ENCODE measurements at regions not wholly inside any gene's neighbourhood (a gene's known extent, or its start where the extent isn't known, plus 50 kb on each side); places are given as distances from the start of the nearest gene placed in this dataset.

DNA sequence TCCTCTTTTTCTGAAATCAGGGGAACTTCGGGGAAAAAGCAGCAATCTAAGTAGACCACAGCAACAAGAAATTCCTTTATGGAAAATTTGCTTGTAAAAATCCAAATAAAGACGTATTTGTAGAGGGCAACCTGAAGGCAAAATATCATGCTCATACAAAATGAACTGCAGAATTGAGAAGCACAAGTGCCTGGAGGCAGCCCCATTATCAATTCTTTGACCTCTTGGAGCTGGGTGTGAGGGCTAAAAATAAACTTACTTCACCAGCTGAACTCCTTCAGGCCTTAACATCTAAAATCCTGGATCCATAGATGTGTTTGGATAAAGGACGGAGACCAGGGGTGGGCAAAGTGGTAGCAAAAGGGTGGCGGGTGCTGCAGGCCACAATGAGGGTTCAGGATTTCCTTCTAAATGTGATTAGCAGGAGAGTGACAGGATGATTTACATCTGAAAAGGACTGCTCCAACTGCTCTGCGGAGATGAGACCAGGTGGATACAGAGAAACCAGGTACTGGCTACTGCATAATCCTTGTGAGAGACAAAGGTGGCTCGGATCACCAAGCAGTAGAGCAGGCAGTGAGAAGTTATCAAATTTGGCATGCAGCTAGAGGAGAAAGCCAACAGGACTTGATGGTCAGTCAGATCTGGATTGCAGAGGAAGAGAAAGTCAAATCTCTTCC, 81.7 kb upstream of the TJP1 start:
- Histone ChIP-seq H2AFZ (no peak overlapping the region), H3K4me3 (no peak overlapping the region), H3K4me1 (ENCODE audit: insufficient read depth) (peaks cover 4% of the 10 kb centered on the region), H3K27me3 (replicated peaks; ENCODE audit: insufficient read depth) (no peaks in the 10 kb centered on the region), H4K20me1 (ENCODE audit: insufficient read depth) (no peaks in the 10 kb centered on the region), H3F3A (ENCODE audit: insufficient read depth) (peaks cover 20% of the 10 kb centered on the region), H3K9me3 (ENCODE audit: low read depth) (no peaks in the 10 kb centered on the region), H3K36me3 (ENCODE audit: low read depth) (no peaks in the 10 kb centered on the region), H3K4me2 (ENCODE audit: unreplicated experiment) (no peak overlapping the region), H3K9me2 (ENCODE audit: insufficient read depth) (no peaks in the 10 kb centered on the region), H3K9ac (no peak overlapping the region), H3K27ac (no peak overlapping the region), H3K79me2 (ENCODE audit: insufficient read depth) (no peaks in the 10 kb centered on the region)
- DNase-seq: no peak
- in situ Hi-C loops (cut with MboI): no loop called here
- TF ChIP-seq EZH2 (IDR thresholded peaks at IDR 0.05; ENCODE audit: insufficient read depth, poor library complexity, severe bottlenecking): no peak
- TF ChIP-seq EZH2phosphoT487 (IDR thresholded peaks at IDR 0.05; ENCODE audit: insufficient read depth, low read depth): no peak
- WGBS, 2 experiments (ENCODE audit: low coverage in 1 of 2, low lambda C conversion rate in 2 of 2, missing lambda C conversion rate in 2 of 2): 80 to 81% methylated on average over 6 of the region's 6 CpGs

DNA sequence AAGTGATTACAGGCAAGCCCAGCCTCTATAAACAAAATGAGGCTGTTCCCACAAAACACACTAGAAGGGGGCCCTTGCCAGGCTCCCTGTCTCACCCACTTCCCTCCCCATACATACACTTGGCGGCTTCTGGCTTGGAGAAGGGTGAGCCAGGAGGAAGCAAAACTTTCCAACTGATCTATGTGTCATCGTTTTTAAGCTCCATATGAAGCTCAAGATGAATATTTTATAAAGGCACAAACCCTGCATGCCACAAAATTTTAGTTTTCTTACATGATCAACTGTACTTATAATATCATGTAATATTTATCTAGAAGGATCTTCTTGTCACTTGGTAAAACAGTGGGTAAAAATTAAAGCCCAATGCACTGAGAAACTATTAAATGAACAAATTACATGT, 80.8 kb upstream of the TJP1 start:
- Histone ChIP-seq H3K4me1 (ENCODE audit: insufficient read depth) (peaks cover 4% of the 10 kb centered on the region), H3K9me3 (ENCODE audit: low read depth) (no peaks in the 10 kb centered on the region), H3K27ac (no peak overlapping the region), H3K27me3 (replicated peaks; ENCODE audit: insufficient read depth) (no peaks in the 10 kb centered on the region), H3K9ac (no peak overlapping the region), H3K79me2 (ENCODE audit: insufficient read depth) (no peaks in the 10 kb centered on the region), H3K4me3 (no peak overlapping the region), H3K4me2 (ENCODE audit: unreplicated experiment) (no peak overlapping the region), H3K36me3 (ENCODE audit: low read depth) (no peaks in the 10 kb centered on the region), H4K20me1 (ENCODE audit: insufficient read depth) (no peaks in the 10 kb centered on the region), H2AFZ (no peak overlapping the region), H3K9me2 (ENCODE audit: insufficient read depth) (no peaks in the 10 kb centered on the region), H3F3A (ENCODE audit: insufficient read depth) (peaks cover 20% of the 10 kb centered on the region)
- TF ChIP-seq EZH2 (IDR thresholded peaks at IDR 0.05; ENCODE audit: insufficient read depth, poor library complexity, severe bottlenecking) (no peak), EZH2phosphoT487 (IDR thresholded peaks at IDR 0.05; ENCODE audit: insufficient read depth, low read depth) (no peak)
- in situ Hi-C loops (cut with MboI): no loop called here
- 50% methylated on average over 2 of the region's 2 CpGs for WGBS, 2 experiments (ENCODE audit: low coverage in 1 of 2, low lambda C conversion rate in 2 of 2, missing lambda C conversion rate in 2 of 2)
- DNase-seq: no peak

DNA sequence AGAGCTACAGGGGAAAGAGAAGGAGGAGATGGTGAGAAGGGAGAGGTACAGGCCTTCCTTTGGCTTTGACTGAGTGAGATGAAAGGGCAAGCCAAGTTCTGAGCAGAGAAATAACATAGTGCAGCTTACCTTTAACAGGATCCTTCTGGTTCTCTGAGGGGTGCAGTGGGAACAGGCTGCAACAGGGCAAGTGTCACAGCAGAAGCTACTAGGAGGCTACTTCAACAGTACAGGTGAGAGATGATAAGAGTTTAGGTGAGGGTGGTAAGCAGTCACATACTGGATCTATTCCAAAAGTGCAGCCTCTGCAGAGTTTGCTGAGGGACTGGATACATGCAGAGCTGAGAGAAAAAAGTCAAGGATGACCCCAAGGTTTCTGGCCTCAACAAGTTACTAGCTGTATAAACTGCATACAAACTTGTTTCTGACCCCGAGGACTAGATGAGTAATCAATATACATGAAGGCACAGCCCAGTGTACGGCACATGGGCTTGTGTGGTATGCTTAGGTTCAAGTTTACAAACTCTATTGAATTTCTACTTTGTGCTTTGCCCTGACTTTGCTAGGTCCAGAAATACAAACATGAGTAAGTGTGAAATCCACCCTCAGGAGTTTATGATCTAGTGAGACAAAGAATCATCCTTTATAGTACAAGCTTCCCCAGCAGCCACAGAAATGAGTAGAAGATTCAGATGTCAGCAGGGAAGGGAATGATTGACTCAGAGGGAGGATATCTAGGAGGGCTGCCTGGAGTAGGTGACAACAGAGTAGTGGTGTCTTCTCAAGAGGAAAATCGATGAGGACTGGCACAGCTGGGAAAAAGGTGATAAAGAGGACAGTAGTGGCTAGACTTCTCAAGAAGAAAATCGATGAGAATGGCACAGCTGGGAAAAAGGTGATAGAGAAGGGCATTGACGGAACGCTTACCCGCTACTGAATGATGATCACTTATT, 78.2 kb upstream of the TJP1 start:
- no peak overlapping the region for H3K4me2 ChIP-seq (ENCODE audit: unreplicated experiment)
- peaks cover 4% of the 10 kb centered on the region for H3K4me1 ChIP-seq (ENCODE audit: insufficient read depth)
- no peak overlapping the region for H3K4me3 ChIP-seq
- H3K27me3 ChIP-seq (replicated peaks; ENCODE audit: insufficient read depth): no peaks in the 10 kb centered on the region
- no peak overlapping the region for H3K27ac ChIP-seq
- in situ Hi-C loops (cut with MboI): no loop called here
- no peaks in the 10 kb centered on the region for H3K9me3 ChIP-seq (ENCODE audit: low read depth)
- WGBS, 2 experiments (ENCODE audit: low coverage in 1 of 2, low lambda C conversion rate in 2 of 2, missing lambda C conversion rate in 2 of 2): 67 to 73% methylated on average over 7 of the region's 7 CpGs
- H4K20me1 ChIP-seq (ENCODE audit: insufficient read depth): no peaks in the 10 kb centered on the region
- no peak for DNase-seq
- H3K9ac ChIP-seq: no peak overlapping the region
- H2AFZ ChIP-seq: no peak overlapping the region
- TF ChIP-seq EZH2phosphoT487 (IDR thresholded peaks at IDR 0.05; ENCODE audit: insufficient read depth, low read depth) (no peak), EZH2 (IDR thresholded peaks at IDR 0.05; ENCODE audit: insufficient read depth, poor library complexity, severe bottlenecking) (no peak)
- no peaks in the 10 kb centered on the region for H3K36me3 ChIP-seq (ENCODE audit: low read depth)
- no peaks in the 10 kb centered on the region for H3K9me2 ChIP-seq (ENCODE audit: insufficient read depth)
- H3F3A ChIP-seq (ENCODE audit: insufficient read depth): peaks cover 15% of the 10 kb centered on the region
- no peaks in the 10 kb centered on the region for H3K79me2 ChIP-seq (ENCODE audit: insufficient read depth)

DNA sequence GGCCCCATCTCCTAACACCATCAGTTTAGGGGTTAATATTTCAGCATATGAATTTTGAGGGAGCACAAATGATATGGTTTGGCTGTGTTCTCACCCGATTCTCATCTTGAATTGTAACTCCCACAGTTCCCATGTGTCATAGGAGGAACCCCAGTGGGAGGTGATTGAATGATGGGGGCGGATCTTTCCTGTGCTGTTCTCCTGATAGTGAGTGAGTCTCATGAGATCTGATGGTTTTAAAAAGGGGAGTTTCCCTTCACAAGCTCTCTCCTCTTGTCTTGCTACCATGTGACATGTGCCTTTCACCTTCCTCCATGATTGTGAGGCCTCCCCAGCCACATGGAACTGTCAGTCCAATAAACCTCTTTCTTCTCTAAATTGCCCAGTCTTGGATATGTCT, 73.8 kb upstream of the TJP1 start:
- H3K9me2 ChIP-seq (ENCODE audit: insufficient read depth): no peaks in the 10 kb centered on the region
- no peak for DNase-seq
- no peaks in the 10 kb centered on the region for H3K79me2 ChIP-seq (ENCODE audit: insufficient read depth)
- WGBS, 2 experiments (ENCODE audit: low coverage in 1 of 2, low lambda C conversion rate in 2 of 2, missing lambda C conversion rate in 2 of 2): 31 to 54% methylated on average over 2 of the region's 2 CpGs
- H3K36me3 ChIP-seq (ENCODE audit: low read depth): no peaks in the 10 kb centered on the region
- no peaks in the 10 kb centered on the region for H3K4me1 ChIP-seq (ENCODE audit: insufficient read depth)
- in situ Hi-C loops (cut with MboI): no loop called here
- no peaks in the 10 kb centered on the region for H3K9me3 ChIP-seq (ENCODE audit: low read depth)
- no peak overlapping the region for H3K4me3 ChIP-seq
- H3K27me3 ChIP-seq (replicated peaks; ENCODE audit: insufficient read depth): no peaks in the 10 kb centered on the region
- no peak overlapping the region for H3K4me2 ChIP-seq (ENCODE audit: unreplicated experiment)
- no peak overlapping the region for H3K27ac ChIP-seq
- H3F3A ChIP-seq (ENCODE audit: insufficient read depth): no peaks in the 10 kb centered on the region
- no peak overlapping the region for H2AFZ ChIP-seq
- H4K20me1 ChIP-seq (ENCODE audit: insufficient read depth): no peaks in the 10 kb centered on the region
- no peak overlapping the region for H3K9ac ChIP-seq
- TF ChIP-seq EZH2 (IDR thresholded peaks at IDR 0.05; ENCODE audit: insufficient read depth, poor library complexity, severe bottlenecking): no peak
- TF ChIP-seq EZH2phosphoT487 (IDR thresholded peaks at IDR 0.05; ENCODE audit: insufficient read depth, low read depth): no peak
